Heart left ventricle (tissue), 13 donors: ENCODE measurements at regions not wholly inside any gene's neighbourhood (a gene's known extent, or its start where the extent isn't known, plus 50 kb on each side); places are given as distances from the start of the nearest gene placed in this dataset.
"Not testable (repeated sequence)": the region's sequence is repeated elsewhere in the genome, so short reads cannot be mapped to it uniquely, and the experiment has no call there.

Experiments
- CTCF ChIP-seq, 12 donors: fragments of 200-600 bp; sonication (generic) in 4 of 12; IDR thresholded peaks; one replicate each; pipeline versions ENCODE4 v1.5.0 to v1.8.0; 2018 to 2022; ENCODE audit warnings: antibody characterized with exemption in 12 of 12, mild to moderate bottlenecking in 5 of 12
- POLR2A ChIP-seq, 2 donors: fragments of 450-650 bp; IDR thresholded peaks; one replicate each; pipeline ENCODE4 v1.6.1; 2017; ENCODE audit warnings: antibody characterized with exemption in 2 of 2, mild to moderate bottlenecking in 2 of 2, moderate library complexity in 2 of 2
- donor health status: ischemic (EF 13 %, LVEDD 7.1; RV severe dilation, severe dysfunction).
- donor health status: DM: no; HTN: yes; CAD: no.
- donor health status: DM: no; HTN: no; CAD: no.
- donor health status: ischemic (EF 25% LVEDD 6.9; RV normal size, moderate dysfunction).
- donor health status: ischemic (EF 25% LVEDD 5.7; RV mildly dilated, moderate dysfunction).
- donor health status: ischemic (EF 35%, LVEDD 5.7; RV mildly dilated, moderate dysfunction).
- donor health status: nonischemic (EF 11% LVEDD 7.7; RV severe dilation, severe dysfunction).
- donor health status: DM: yes; HTN: yes; CAD: no.
- donor health status: PGD.
- donor health status: ischemic (EF 29% LVEDD 5.4; RV normal size, mild dysfunction).
- donor health status: nonischemic (EF 23%, LVEDD 6.1; RV moderate dilation, normal function).

- TF ChIP-seq CTCF, POLR2A (IDR thresholded peaks at IDR 0.05): not testable (repeated sequence)
These were observed 119.7 kb downstream of the NPIPB11 start for GRCh38 chr16:29286796-29287195.
